ENCODE measurements at regions not wholly inside any gene's neighbourhood (a gene's known extent, or its start where the extent isn't known, plus 50 kb on each side); places are given as distances from the start of the nearest gene placed in this dataset.
"Not testable (repeated sequence)": the region's sequence is repeated elsewhere in the genome, so short reads cannot be mapped to it uniquely, and the experiment has no call there.

GRCh38 chr1:234811824-234812223, 201.8 kb upstream of the IRF2BP2 start:
- TF ChIP-seq CTCF, POLR2A (IDR thresholded peaks at IDR 0.05): not testable (repeated sequence)
